Stimulated activated naive CD4-positive, alpha-beta T cell (primary cell): ENCODE measurements at regions not wholly inside any gene's neighbourhood (a gene's known extent, or its start where the extent isn't known, plus 50 kb on each side); places are given as distances from the start of the nearest gene placed in this dataset.

Source experiments
- DNase-seq, 6 experiments: peaks; one replicate each; lab custom pipeline; 2025; lab: John Stamatoyannopoulos, UW

DNA sequence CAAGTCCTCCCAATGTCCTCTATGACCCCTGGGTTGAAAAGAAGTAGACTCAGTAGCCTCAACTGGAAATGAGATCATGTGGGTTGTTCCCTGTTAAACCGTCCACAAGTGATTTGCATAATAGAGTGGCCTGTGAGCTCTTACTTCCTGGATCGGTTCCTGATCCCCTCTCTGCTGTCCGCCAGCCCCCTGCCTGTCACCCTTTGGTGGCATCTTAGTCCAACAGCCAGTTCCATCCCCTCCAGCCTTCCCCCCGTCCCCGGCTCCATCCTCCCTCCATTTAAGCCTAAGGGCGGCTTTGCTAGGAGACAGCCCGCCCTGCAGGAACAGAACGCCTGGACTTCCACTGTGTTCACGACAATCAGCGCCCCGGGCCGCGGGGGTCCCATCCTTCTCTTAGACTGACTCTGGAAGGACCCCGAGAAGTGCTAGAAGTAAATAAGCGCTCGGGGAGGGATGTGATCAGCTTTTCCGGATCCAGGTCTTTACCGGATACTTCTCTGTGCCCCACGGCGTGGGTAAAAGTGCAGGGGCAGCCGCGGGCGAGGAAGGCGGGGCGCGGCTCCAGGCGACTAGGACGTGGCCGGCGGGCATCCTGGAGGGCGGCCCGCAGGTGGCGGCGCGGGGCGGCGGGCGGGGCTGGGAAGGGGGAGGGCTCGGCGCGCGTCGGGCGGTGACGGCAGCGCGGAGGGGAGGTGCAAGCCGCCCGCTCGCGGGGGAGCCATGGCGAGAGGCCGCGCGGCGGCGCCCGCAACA, 51.2 kb upstream of the ULK4 start:
- DNase-seq: peak; percentile 27 to 62 (median 55)

DNA sequence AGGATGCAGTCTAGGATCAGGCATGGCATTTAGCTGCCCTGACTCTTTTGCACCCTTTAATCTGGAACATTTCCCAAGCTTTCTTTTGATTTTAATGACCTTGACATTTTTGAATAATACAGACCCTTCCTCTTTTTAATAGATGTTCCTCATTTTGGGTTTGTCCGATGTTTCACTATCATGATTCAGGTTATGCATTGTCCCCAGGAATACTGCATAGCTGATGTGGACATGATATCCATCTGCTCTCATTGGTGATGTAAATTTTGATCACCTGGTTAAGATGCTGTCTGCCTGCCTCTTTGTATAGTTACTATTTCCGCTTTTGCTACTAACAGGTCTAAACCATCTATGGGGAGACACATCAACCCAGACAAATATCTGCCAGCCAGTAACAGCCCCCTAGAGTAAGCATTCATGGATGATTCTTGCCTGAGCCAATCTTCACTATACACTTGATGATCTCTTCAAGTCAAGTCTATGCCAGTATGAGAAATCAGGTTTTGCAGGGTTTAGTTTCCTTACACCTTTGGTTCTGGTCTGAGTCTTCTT, 50.6 kb upstream of the ULK4 start:
- peak in 3 of 6 experiments; percentile 29 to 43 (median 37) for DNase-seq
